ENCODE measurements at regions not wholly inside any gene's neighbourhood (a gene's known extent, or its start where the extent isn't known, plus 50 kb on each side); places are given as distances from the start of the nearest gene placed in this dataset.
A peak's percentile ranks its signal among the peaks of the same experiment; 100 is the strongest.

DNA sequence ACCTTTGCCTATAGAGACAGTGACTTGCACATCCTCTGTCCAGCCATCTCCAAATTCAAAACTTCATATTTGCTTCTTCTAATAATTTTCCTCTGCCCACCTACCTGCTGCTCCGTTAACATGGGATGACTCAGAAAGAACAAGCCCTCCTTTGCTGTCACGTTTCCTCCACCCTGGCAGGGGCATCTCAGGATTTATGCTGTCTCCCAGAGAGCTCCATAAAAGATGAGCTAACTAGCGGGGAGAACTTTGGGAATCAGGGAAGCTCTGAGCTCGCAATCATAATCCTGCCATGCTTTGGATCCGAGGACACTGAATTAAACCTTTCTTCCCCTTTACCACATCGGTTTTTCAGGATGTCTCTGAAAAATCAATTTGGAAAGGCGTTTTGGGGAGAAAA, 78.4 kb upstream of the FSTL4 start:
- dilution Hi-C loops (cut with MboI; ENCODE audit: extremely low pct_ligation_motif_present, low sequenced_read_pairs) = no loop called here
- Histone ChIP-seq H3K36me3 (ENCODE audit: control insufficient read depth in 2 of 2, extremely low read depth in 1 of 2, insufficient read depth in 2 of 2, low read length in 2 of 2) (no peaks in the 10 kb centered on the region), H3K4me1 (ENCODE audit: control insufficient read depth, extremely low read depth, insufficient read depth, low read length) (peaks cover 20% of the 10 kb centered on the region), H3K9me1 (ENCODE audit: control insufficient read depth, extremely low read depth, insufficient read depth, low read length) (no peaks in the 10 kb centered on the region), H3K27ac (ENCODE audit: control insufficient read depth, insufficient read depth, low read length) (no peak overlapping the region), H4K20me1 (ENCODE audit: control insufficient read depth, extremely low read depth, insufficient read depth, low read length) (no peaks in the 10 kb centered on the region), H3K9ac (ENCODE audit: control insufficient read depth, extremely low read depth, insufficient read depth, low read length) (no peak overlapping the region), H3K4me3 (ENCODE audit: control insufficient read depth in 2 of 3, extremely low read depth in 1 of 3, insufficient read depth in 2 of 3, low read depth in 1 of 3, low read length in 3 of 3) (no peak overlapping the region), H3K79me2 (ENCODE audit: control insufficient read depth, insufficient read depth, low read length) (no peaks in the 10 kb centered on the region), H3K9me3 (ENCODE audit: control insufficient read depth, low read depth, low read length) (no peaks in the 10 kb centered on the region), H3K4me2 (ENCODE audit: control insufficient read depth, extremely low read depth, insufficient read depth, low read depth, low read length) (no peak overlapping the region), H3K27me3 (ENCODE audit: control insufficient read depth, extremely low read depth, insufficient read depth, low read length) (peaks cover 8% of the 10 kb centered on the region), H2AFZ (ENCODE audit: control insufficient read depth, low read length) (no peak overlapping the region)
- FAIRE-seq (no peak), DNase-seq (ENCODE audit: low read depth, low spot score) (no peak)
- TF ChIP-seq, protein P1, sequence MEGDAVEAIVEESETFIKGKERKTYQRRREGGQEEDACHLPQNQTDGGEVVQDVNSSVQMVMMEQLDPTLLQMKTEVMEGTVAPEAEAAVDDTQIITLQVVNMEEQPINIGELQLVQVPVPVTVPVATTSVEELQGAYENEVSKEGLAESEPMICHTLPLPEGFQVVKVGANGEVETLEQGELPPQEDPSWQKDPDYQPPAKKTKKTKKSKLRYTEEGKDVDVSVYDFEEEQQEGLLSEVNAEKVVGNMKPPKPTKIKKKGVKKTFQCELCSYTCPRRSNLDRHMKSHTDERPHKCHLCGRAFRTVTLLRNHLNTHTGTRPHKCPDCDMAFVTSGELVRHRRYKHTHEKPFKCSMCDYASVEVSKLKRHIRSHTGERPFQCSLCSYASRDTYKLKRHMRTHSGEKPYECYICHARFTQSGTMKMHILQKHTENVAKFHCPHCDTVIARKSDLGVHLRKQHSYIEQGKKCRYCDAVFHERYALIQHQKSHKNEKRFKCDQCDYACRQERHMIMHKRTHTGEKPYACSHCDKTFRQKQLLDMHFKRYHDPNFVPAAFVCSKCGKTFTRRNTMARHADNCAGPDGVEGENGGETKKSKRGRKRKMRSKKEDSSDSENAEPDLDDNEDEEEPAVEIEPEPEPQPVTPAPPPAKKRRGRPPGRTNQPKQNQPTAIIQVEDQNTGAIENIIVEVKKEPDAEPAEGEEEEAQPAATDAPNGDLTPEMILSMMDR (optimal IDR thresholded peaks at IDR 0.05 in 1 of 3, IDR thresholded peaks at IDR 0.05 in 1 of 3, conservative IDR thresholded peaks at IDR 0.05 in 1 of 3; ENCODE audit: extremely low read depth in 1 of 3, insufficient read depth in 2 of 3, low read length in 3 of 3) = no peak
- no peak for TF ChIP-seq EZH2 (IDR thresholded peaks at IDR 0.05; ENCODE audit: low read length)

GRCh38 chr5:133688391-133688790, 76.0 kb upstream of the FSTL4 start:
- H3K4me3 ChIP-seq (ENCODE audit: control insufficient read depth in 2 of 3, extremely low read depth in 1 of 3, insufficient read depth in 2 of 3, low read depth in 1 of 3, low read length in 3 of 3) = no peak overlapping the region
- H3K27me3 ChIP-seq (ENCODE audit: control insufficient read depth, extremely low read depth, insufficient read depth, low read length) = peaks cover 11% of the 10 kb centered on the region
- H3K9ac ChIP-seq (ENCODE audit: control insufficient read depth, extremely low read depth, insufficient read depth, low read length) = no peak overlapping the region
- no peaks in the 10 kb centered on the region for H3K79me2 ChIP-seq (ENCODE audit: control insufficient read depth, insufficient read depth, low read length)
- no peak overlapping the region for H2AFZ ChIP-seq (ENCODE audit: control insufficient read depth, low read length)
- H4K20me1 ChIP-seq (ENCODE audit: control insufficient read depth, extremely low read depth, insufficient read depth, low read length) = no peaks in the 10 kb centered on the region
- H3K9me3 ChIP-seq (ENCODE audit: control insufficient read depth, low read depth, low read length) = no peaks in the 10 kb centered on the region
- FAIRE-seq (peak; percentile 17), DNase-seq (ENCODE audit: low read depth, low spot score) (no peak)
- H3K27ac ChIP-seq (ENCODE audit: control insufficient read depth, insufficient read depth, low read length) = no peak overlapping the region
- dilution Hi-C loops (cut with MboI; ENCODE audit: extremely low pct_ligation_motif_present, low sequenced_read_pairs) = no loop called here
- H3K4me2 ChIP-seq (ENCODE audit: control insufficient read depth, extremely low read depth, insufficient read depth, low read depth, low read length) = no peak overlapping the region
- TF ChIP-seq, protein P1 (optimal IDR thresholded peaks at IDR 0.05 in 1 of 3, IDR thresholded peaks at IDR 0.05 in 1 of 3, conservative IDR thresholded peaks at IDR 0.05 in 1 of 3; ENCODE audit: extremely low read depth in 1 of 3, insufficient read depth in 2 of 3, low read length in 3 of 3) = no peak
- no peak for TF ChIP-seq EZH2 (IDR thresholded peaks at IDR 0.05; ENCODE audit: low read length)
- no peaks in the 10 kb centered on the region for H3K36me3 ChIP-seq (ENCODE audit: control insufficient read depth in 2 of 2, extremely low read depth in 1 of 2, insufficient read depth in 2 of 2, low read length in 2 of 2)
- no peaks in the 10 kb centered on the region for H3K9me1 ChIP-seq (ENCODE audit: control insufficient read depth, extremely low read depth, insufficient read depth, low read length)
- peaks cover 20% of the 10 kb centered on the region for H3K4me1 ChIP-seq (ENCODE audit: control insufficient read depth, extremely low read depth, insufficient read depth, low read length)
